ENCODE measurements at regions not wholly inside any gene's neighbourhood (a gene's known extent, or its start where the extent isn't known, plus 50 kb on each side); places are given as distances from the start of the nearest gene placed in this dataset.

- peak; percentile 18 to 61 for DNase-seq
- no peak overlapping the region for H3K4me3 ChIP-seq
- peaks cover 12% of the 10 kb centered on the region for H3K4me1 ChIP-seq
- no peak overlapping the region for H3K27ac ChIP-seq
- no peaks in the 10 kb centered on the region for H3K9me3 ChIP-seq (replicated peaks)
- H3K27me3 ChIP-seq, result no peaks in the 10 kb centered on the region
- H3K36me3 ChIP-seq, result no peaks in the 10 kb centered on the region
Measured at GRCh38 chr2:176388861-176389260, 119.6 kb downstream of the MTX2 start.

DNA sequence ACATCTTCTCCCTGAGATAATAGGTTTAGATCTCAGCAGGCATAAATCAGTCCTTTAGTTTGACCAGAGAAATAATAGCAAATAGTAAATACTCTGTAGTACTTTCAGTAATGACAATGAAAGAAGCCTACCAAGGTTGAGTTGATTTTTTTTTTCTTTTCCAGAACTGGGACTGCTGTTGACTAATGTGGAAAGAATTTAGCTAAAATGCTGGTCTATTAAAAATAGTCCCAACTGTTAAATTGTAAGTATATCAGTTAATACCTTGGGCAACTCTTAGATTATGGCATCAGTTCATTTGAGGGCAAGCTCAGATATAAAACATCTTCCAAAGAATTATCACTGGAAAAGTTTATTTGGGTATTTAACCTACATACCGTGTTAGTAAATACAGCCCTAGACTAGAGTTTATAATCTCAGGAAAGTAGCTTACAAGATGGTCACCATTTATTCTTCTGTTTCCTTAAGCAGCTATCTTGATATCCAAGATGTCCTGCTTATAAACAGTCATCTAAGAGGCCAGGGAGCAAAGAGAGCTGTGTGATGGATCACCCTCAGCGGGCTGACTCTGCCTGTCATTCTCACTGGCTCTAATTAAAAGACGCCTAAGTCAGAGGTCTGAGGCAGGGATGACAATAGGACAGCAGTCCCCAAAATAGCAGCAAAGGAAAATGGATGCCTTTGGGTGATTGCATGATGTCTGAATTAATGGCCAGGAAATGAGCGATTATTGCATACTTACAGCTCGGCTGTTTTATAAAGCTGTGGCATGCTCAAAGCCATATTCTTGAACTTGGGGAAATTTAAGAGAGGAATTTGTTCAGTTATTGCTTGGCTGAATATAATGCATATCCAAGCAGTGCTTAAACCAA, 121.3 kb downstream of the MTX2 start:
- Histone ChIP-seq H3K27me3 (no peaks in the 10 kb centered on the region), H3K36me3 (no peaks in the 10 kb centered on the region), H3K4me1 (peaks cover 12% of the 10 kb centered on the region), H3K9me3 (replicated peaks) (no peaks in the 10 kb centered on the region), H3K4me3 (no peak overlapping the region), H3K27ac (no peak overlapping the region)
- DNase-seq, result no peak

- H3K36me3 ChIP-seq, result no peaks in the 10 kb centered on the region
- no peaks in the 10 kb centered on the region for H3K9me3 ChIP-seq (replicated peaks)
- no peak overlapping the region for H3K4me3 ChIP-seq
- no peak for DNase-seq
- no peak overlapping the region for H3K27ac ChIP-seq
- H3K4me1 ChIP-seq, result peaks cover 12% of the 10 kb centered on the region
- H3K27me3 ChIP-seq, result no peaks in the 10 kb centered on the region
Measured at GRCh38 chr2:176391148-176391419, 121.8 kb downstream of the MTX2 start.

GRCh38 chr2:176392249-176392648, 123.0 kb downstream of the MTX2 start:
- Histone ChIP-seq H3K4me3 (no peak overlapping the region), H3K9me3 (replicated peaks) (no peaks in the 10 kb centered on the region), H3K27me3 (no peaks in the 10 kb centered on the region), H3K36me3 (no peaks in the 10 kb centered on the region), H3K27ac (no peak overlapping the region), H3K4me1 (peaks cover 12% of the 10 kb centered on the region)
- DNase-seq, result no peak

GRCh38 chr2:176392744-176393414, 123.6 kb downstream of the MTX2 start:
- Histone ChIP-seq H3K4me1 (peaks cover 12% of the 10 kb centered on the region), H3K27me3 (no peaks in the 10 kb centered on the region), H3K36me3 (no peaks in the 10 kb centered on the region), H3K9me3 (replicated peaks) (no peaks in the 10 kb centered on the region), H3K27ac (no peak overlapping the region), H3K4me3 (no peak overlapping the region)
- DNase-seq, result no peak

DNA sequence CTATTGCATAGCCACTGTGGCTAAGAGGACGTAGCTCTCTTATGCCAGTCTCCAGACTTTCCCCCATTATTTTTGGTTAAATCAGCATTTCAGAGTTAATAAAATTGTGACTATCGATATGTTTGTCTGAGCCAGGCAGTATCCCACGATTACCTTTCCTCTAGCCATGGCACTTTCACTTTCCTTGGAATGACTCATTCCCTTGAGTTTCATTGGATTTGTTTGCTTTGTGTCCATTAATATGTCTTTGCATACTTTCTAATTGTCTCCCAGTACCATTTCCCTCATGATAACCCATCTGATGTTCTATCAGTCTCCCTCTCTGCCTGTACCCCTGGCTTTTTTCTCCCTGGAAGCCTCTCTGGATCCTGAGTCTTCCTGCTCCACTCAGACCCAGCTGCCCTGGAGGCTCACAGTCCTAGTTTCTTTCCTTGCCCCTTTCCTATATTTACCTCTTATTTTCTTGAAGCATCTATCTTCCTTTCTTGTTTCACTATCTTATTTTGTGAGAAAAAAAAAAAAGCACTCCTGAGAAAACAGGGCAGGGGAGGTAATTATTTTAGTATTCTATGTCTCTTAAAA, 126.1 kb downstream of the MTX2 start:
- Histone ChIP-seq H3K9me3 (replicated peaks) (no peaks in the 10 kb centered on the region), H3K36me3 (no peaks in the 10 kb centered on the region), H3K27me3 (no peaks in the 10 kb centered on the region), H3K4me1 (no peaks in the 10 kb centered on the region), H3K4me3 (no peak overlapping the region), H3K27ac (no peak overlapping the region)
- DNase-seq, result no peak

DNA sequence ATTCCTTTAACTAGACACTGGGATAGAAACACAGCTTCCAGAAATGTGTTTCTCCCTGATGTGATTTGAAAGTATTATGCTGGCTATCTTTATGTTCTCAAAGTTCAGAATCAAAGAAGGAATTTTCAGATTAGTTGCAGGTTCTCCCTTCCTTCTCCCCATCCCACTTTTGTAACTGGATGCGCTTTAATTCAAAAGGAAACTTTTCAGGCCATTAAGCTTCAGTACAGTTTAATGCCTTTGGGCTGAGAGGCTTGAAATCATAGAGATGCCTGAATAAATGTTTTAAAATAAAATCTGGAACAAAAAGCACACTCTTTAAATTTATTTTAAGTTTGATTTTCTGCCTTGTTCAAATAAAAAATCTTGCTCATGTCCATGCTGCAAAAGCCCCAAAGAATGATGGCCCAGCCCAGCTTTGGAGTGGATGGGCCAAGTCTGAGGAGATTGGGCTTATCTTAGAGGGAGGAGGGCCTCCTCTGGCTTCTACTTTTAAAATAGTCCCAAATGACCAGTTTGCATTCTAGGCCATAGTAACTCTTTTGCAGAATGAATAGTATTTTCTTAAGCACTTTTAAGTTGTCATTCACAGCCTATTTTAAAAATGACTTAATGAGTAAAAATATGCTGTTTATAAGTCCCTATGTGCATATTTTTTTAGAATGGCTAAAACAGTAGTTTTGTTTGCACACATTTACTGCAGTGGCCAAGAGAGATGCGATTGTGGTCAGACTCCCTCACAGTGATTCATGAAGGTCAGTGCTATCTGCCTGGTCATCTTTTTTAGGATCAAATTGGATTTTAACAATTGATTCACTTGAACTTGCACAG, 129.2 kb downstream of the MTX2 start:
- H3K27me3 ChIP-seq, result no peaks in the 10 kb centered on the region
- H3K36me3 ChIP-seq, result no peaks in the 10 kb centered on the region
- H3K4me3 ChIP-seq, result no peak overlapping the region
- H3K9me3 ChIP-seq (replicated peaks), result no peaks in the 10 kb centered on the region
- no peaks in the 10 kb centered on the region for H3K4me1 ChIP-seq
- H3K27ac ChIP-seq, result no peak overlapping the region
- no peak for DNase-seq

- no peaks in the 10 kb centered on the region for H3K27me3 ChIP-seq
- no peaks in the 10 kb centered on the region for H3K4me1 ChIP-seq
- DNase-seq, result no peak
- H3K36me3 ChIP-seq, result no peaks in the 10 kb centered on the region
- H3K4me3 ChIP-seq, result no peak overlapping the region
- H3K9me3 ChIP-seq (replicated peaks), result no peaks in the 10 kb centered on the region
- H3K27ac ChIP-seq, result no peak overlapping the region
Measured at GRCh38 chr2:176399074-176399598, 129.9 kb downstream of the MTX2 start.

DNA sequence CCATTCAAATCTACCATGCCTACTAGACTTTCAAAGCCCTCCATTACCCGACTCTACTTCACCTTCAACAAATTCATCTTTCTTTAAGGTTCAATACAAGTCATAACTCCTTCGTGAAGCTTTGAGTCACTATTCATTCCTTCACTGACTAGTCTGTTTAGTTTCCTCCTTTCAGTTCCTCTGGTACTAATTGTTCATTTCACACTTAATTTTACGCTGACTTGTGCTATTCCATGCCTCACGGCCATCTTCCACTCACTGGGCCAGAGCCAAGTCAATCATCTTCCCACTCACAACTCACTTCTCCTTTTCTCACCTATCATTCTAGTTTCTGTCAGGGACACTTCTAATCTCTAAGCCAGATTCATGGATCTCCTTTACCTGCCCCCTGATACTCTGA, 136.2 kb downstream of the MTX2 start:
- Histone ChIP-seq H3K27ac (no peak overlapping the region), H3K27me3 (no peaks in the 10 kb centered on the region), H3K36me3 (no peaks in the 10 kb centered on the region), H3K9me3 (replicated peaks) (no peaks in the 10 kb centered on the region), H3K4me1 (no peaks in the 10 kb centered on the region), H3K4me3 (no peak overlapping the region)
- DNase-seq, result no peak

DNA sequence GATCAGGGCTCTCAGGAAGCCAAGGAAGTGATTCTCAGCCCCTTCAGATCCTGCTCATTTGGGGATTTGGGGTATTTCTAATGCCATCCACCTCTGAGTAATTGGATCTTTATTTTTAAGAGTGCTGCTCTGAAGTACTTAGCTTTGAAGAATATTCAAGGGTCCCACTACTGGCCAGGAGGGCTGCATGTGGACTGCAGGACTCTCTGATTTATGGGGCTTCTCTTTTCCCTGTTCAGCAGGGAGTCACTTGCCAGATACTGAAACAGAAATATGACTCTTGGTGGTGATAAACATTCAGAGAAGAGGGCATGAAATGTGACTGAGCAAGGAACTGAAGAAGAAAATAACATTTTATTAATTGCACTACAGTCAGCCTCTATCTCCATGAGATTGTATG, 138.5 kb downstream of the MTX2 start:
- no peaks in the 10 kb centered on the region for H3K4me1 ChIP-seq
- no peak overlapping the region for H3K4me3 ChIP-seq
- no peaks in the 10 kb centered on the region for H3K36me3 ChIP-seq
- DNase-seq, result no peak
- H3K27me3 ChIP-seq, result no peaks in the 10 kb centered on the region
- H3K9me3 ChIP-seq (replicated peaks), result no peaks in the 10 kb centered on the region
- no peak overlapping the region for H3K27ac ChIP-seq

GRCh38 chr2:176409671-176410070, 140.4 kb downstream of the MTX2 start:
- no peak overlapping the region for H3K4me3 ChIP-seq
- H3K27ac ChIP-seq, result no peak overlapping the region
- no peak for DNase-seq
- peaks cover 5% of the 10 kb centered on the region for H3K4me1 ChIP-seq
- H3K36me3 ChIP-seq, result no peaks in the 10 kb centered on the region
- no peaks in the 10 kb centered on the region for H3K27me3 ChIP-seq
- H3K9me3 ChIP-seq (replicated peaks), result no peaks in the 10 kb centered on the region

DNA sequence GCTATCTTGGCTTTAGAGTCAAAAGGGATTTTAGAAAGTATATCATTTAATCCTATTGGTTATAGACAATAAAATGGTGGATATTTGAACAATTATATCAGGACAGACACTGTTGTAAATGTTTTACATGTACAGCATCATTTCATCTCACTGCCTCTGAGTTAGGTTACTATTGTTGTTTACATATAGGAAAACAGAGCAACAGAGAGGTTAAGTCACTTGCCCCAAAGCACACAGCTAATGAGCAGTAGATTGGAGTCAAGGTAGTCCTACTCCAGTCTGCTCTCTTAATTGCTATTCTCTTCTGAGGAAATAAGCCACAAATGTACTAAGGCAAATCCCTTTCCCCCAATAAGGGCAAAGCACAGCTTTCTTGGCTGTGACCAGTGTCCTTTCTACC, 142.9 kb downstream of the MTX2 start:
- Histone ChIP-seq H3K4me1 (peaks cover 23% of the 10 kb centered on the region), H3K36me3 (no peaks in the 10 kb centered on the region), H3K9me3 (replicated peaks) (no peaks in the 10 kb centered on the region), H3K27ac (no peak overlapping the region), H3K4me3 (no peak overlapping the region), H3K27me3 (no peaks in the 10 kb centered on the region)
- no peak for DNase-seq

GRCh38 chr2:176413786-176414185, 144.5 kb downstream of the MTX2 start:
- Histone ChIP-seq H3K27me3 (no peaks in the 10 kb centered on the region), H3K4me1 (peaks cover 25% of the 10 kb centered on the region), H3K9me3 (replicated peaks) (no peaks in the 10 kb centered on the region), H3K36me3 (no peaks in the 10 kb centered on the region), H3K27ac (no peak overlapping the region), H3K4me3 (no peak overlapping the region)
- DNase-seq, result no peak

- Histone ChIP-seq H3K27me3 (no peaks in the 10 kb centered on the region), H3K27ac (no peak overlapping the region; the same call in 1 of the 2 replicates), H3K4me1 (peaks cover 32% of the 10 kb centered on the region), H3K9me3 (replicated peaks) (no peaks in the 10 kb centered on the region), H3K36me3 (no peaks in the 10 kb centered on the region), H3K4me3 (no peak overlapping the region)
- DNase-seq, result no peak
Measured at GRCh38 chr2:176414641-176415040, 145.4 kb downstream of the MTX2 start.

Measured in SJCRH30 (cell line).